GM18867 (cell line): ENCODE measurements at regions not wholly inside any gene's neighbourhood (a gene's known extent, or its start where the extent isn't known, plus 50 kb on each side); places are given as distances from the start of the nearest gene placed in this dataset.

Experiments used
- ATAC-seq: cut with Tn5 transposase; IDR thresholded peaks from one replicate; pipeline ENCODE4 v1.9.1; 2021; ENCODE audit warnings: mild to moderate bottlenecking, moderate library complexity; ENCODE audit not compliant: unreplicated experiment

DNA sequence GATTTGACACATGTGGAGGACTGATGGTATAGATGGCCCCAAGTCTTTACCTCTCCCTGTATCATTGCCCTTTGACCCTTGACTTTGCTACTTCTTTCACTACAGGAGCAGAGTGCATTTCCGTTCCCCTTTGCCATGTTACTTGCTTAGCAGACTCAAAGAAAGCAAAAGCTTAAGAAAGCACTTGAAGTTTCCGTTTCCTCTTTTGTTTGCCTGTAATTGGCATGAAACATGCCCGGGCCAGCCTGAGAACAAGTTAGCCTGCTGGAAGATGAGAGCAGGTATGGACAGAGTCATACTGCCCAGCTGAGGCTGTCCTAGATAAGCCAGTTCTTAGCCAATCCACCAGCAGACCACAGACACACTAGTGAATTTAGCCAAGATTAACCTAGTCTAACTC lies 206.0 kb downstream of the BCOR start:
- ATAC-seq, result peak; percentile 56

DNA sequence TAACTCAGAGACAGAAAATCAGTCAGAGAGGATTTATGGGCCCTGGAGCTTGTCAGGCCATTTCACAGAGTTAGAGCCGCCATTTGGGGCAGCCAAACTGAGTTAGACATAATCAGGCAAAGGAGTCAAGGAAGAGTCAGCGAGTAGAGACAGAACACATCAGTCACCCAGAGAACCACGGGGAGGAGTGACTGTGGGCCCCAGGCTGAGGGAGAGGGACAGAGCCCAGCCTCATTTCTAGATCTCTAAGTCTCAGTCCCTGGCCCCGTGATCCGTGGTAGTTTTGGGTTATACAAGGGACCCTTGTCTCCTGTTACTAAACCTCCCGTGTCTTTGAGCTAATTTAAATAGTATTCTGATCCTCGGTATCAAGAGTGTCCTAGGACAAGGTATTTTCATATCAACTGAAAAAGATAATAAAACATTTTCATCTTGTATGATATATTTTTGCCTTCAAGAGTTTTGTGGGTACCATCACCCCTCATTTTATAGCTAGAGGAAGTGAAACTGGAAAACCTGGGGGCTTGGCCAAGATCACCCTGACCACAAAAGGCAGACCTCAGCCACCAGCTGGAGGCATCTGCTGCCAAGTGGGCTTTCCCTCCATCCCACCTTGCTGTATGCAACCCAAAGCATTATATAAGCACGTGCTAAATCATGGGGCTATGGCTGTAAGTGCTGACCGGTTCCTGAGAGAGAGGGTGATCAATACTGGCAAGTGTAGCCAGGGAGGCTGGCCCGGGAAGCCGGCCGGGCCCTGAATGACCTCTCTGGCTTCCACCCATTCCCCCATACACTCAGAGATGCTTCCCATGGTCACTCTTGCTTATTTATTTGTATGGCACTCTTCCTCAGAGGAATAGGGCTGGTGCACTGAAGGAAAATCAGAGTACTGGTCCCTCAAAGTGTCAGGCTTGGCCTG lies 204.1 kb downstream of the BCOR start:
- peak; percentile 51 for ATAC-seq

DNA sequence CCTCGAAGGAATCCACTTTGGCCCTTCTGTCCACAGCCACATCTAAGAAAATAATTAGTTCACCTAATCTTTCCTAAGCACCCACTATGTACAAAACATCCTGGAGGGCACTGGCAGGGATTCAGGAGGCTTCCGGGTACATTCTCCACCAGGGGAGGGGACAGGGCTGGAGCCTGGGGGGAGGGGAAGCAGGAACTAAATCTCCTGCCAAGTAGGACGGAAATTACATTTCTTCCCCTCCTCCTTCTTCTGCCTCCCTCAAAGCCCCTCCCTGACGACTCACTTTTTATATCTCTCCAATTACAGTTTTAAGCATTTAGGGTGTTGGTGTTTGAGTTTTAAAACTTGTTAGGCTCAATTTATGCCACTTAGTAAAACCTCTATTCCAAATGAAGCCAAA lies 203.1 kb downstream of the BCOR start:
- no peak for ATAC-seq

GRCh38 chrX:39895218-39896110 lies 202.3 kb downstream of the BCOR start:
- no peak for ATAC-seq

- ATAC-seq, result no peak
Measured at GRCh38 chrX:39896951-39897740, 200.6 kb downstream of the BCOR start.

DNA sequence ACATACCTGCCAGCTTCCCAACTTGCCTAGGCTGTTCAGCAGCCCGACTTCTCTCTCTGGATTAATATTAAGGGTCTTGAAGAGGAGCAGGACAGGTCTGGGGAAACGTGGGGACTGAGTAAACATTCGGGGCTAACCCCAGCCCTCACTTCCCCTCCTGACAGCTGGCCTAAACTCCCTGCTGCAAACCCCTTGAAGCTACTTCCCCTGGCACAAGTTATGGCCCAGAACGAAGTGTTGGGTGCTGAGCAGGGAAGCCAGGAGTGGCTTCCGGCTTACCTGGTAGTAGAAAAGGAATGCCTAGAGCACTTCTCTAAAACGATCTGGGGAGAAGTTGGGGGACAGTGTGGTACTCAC lies 200.0 kb downstream of the BCOR start:
- no peak for ATAC-seq

DNA sequence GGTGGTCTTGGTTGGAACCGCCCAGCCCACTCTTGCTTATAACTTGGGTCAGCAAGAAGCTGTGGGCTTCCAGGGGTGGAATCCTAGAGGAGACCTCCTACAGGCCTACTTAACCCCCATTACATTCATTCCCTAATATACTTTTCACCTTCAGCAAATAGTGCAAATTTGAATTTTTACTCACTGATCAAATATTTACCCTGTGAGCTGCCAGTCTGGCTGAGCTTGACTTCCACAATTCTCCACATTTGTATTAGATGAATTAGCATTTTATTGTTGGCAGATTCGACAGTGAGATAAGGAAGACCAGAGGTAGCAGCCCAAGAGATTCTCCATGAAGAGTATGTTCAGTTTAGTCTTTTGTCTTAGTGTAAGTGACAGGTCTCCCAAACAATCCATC lies 199.6 kb downstream of the BCOR start:
- ATAC-seq, result no peak

GRCh38 chrX:39899059-39899458 lies 198.7 kb downstream of the BCOR start:
- no peak for ATAC-seq

- no peak for ATAC-seq
Measured at GRCh38 chrX:39899856-39900776, 197.6 kb downstream of the BCOR start.

DNA sequence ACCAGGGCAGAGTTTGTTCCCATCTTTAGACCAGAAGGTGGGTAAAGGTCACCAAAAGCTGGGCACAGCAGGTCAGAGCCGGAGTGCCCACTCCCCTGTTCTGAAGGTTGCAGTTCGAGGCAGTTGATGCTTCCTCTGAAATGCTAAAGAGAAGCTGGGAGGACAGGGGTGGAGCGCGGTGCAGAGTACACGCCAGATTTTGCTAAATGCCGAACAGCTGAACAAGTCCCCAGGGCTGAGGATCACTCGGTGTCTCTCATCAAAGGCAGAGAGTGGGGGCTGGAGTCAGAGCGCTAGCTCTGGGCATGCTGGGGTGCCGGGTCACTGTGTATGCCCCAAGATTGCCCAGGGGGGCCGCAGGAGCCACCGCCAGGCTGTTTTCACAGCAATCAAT lies 197.0 kb downstream of the BCOR start:
- no peak for ATAC-seq

- ATAC-seq, result no peak
Measured at GRCh38 chrX:39903343-39903742, 194.4 kb downstream of the BCOR start.

DNA sequence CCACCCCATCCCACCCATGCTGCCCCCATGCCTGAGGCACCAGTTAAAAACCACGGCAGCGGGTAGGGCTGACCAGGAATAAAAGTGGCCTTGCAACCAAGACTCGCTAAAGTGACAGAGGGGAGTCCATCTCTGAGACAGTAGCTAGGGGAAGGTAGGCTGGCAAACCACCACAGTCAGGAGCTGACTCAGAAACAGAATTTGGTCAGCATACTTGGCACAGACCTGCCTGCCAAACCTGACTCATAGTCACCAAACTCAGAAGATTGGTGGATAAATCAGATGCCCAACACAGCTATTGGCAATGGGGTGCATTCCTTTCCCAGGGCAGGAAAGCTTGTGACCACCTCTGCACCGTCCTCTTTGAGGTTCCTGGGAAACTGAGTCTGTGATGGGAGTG lies 193.8 kb downstream of the BCOR start:
- no peak for ATAC-seq

- no peak for ATAC-seq
Measured at GRCh38 chrX:39904816-39905537, 192.8 kb downstream of the BCOR start.

DNA sequence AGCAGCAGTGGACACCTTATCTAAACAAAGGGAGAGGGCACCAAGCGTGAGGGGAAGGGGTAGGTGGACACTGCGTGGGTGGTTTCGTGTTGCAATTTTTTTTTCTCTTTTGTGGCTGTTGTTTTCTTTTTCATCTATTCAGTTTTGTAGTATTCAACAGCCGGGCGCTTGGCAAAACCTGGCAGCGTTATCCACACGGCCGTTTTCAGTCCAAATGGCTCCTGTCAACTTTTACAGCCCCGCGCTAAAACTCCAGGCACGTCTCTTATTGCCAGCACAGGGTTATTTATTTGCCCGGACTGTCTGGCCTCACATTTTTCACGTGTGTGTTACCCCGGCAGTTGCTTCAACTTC lies 192.2 kb downstream of the BCOR start:
- no peak for ATAC-seq

GRCh38 chrX:39905946-39906345 lies 191.8 kb downstream of the BCOR start:
- no peak for ATAC-seq

DNA sequence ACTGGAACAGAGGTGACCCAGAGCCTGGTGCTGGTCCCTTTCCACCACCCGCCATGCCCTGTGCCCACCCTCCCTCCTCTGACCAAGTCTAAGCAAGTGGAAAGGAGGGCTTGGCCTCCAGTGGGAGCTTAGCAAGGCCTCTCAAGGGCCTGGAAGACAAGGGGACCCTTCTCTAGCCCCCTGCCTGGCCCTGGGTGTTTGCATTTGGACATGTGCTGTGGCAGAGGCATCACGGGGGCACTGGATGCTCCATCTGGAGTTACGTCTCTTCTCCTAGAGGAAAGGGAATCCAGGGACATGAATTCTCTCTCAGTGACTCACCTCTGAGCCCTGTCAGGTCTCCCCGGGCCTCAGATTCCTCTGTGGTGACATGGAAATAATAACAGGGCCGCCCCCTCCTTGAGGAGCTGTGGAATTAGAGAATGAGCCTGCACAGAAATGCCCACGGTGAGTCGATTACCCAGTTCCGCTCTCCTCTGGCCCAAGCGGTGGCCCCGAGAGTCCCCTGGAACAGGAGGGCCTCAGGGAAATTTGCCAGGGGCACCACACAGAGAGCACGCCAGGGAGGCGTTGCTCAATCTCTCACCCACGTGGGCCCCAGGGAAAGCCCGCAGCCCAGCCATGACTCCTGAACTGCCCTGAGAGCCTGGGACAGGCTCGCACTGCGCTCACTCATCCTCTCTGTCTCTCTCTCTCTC lies 189.6 kb downstream of the BCOR start:
- ATAC-seq, result peak; percentile 43

DNA sequence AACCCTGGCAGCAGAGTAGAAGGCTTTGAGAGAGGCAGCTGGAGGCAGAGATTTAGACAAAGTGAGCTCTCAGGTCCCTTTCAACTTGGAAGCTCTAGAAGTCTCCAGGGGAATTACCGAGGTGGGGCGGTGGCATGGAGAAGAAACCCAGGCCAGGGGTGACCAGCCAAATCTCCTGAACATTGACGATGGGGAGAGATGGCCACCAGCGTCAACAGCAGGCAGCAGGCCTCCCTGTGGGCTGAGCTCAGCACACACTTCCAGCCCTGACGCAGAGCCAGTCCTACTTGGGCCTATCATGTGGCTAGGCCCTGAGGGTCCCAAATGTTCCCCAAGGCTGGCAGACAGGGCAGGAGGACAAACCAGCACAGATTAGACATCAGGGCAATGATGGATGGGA lies 187.8 kb downstream of the BCOR start:
- no peak for ATAC-seq

DNA sequence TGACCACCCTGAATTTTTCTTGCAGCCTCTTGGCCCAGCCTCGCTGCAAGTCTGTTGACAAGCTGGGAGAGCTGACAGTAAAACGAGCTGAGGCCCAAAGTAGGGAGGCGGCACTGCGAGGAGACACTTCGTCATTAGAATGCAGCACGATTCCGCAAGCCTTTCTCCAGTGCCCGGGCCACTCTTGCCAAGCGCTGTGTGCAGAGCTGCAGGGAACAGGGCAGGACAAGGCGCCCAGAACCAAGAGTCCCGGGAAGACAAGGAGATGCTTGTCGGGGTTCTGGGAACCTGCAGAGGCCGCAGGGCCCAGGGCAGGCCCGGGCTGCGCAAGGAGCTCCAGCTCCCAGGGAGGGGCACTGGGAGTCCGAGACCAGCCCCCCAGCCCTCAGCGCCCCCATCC lies 187.1 kb downstream of the BCOR start:
- no peak for ATAC-seq
